Mucosa of descending colon (tissue), 3 donors: ENCODE measurements at regions not wholly inside any gene's neighbourhood (a gene's known extent, or its start where the extent isn't known, plus 50 kb on each side); places are given as distances from the start of the nearest gene placed in this dataset.

Experiments
- ATAC-seq: fragments of 200-7000 bp; cut with Tn5 transposase; one replicate; pipeline ENCODE4 v1.9.1; 2020; ENCODE audit warnings: mild to moderate bottlenecking, moderate library complexity
- DNase-seq, 3 donors: peaks; one replicate each; pipeline ENCODE4 v3.0.0-alpha.2; 2020
- H3K36me3 ChIP-seq: fragments of 200-600 bp; one replicate; pipeline ENCODE4 v1.8.0; 2021; ENCODE audit warnings: low read depth, mild to moderate bottlenecking
- H3K4me1 ChIP-seq: fragments of 200-600 bp; one replicate; pipeline ENCODE4 v1.8.0; 2021; ENCODE audit warnings: low read depth, mild to moderate bottlenecking
- H3K4me3 ChIP-seq: fragments of 200-600 bp; one replicate; pipeline ENCODE4 v1.8.0; 2021; ENCODE audit warnings: mild to moderate bottlenecking
- H3K9me3 ChIP-seq: fragments of 200-600 bp; one replicate; pipeline ENCODE4 v1.8.0; 2021; ENCODE audit warnings: mild to moderate bottlenecking
- CTCF ChIP-seq: fragments of 200-600 bp; IDR thresholded peaks from one replicate; pipeline ENCODE4 v1.8.0; 2022; ENCODE audit warnings: antibody characterized with exemption, mild to moderate bottlenecking
- intact Hi-C, 2 donors: fragments of 100-400 bp; cut with DNase I in 1 of 2; cut with micrococcal nuclease in 1 of 2; formaldehyde crosslinking; loops; one replicate each; pipeline versions ENCODE4 v1.11.0 to v1.11.1; 2022; cut with DNase I, micrococcal nuclease
- donor health status: DM: no; HTN: no; CAD: no; lungs with moderate emphysema.
- donor health status: DM: no; HTN: no; CAD: no.
- donor health status: DM: no; HTN: yes; CAD: no.

GRCh38 chr6:47964969-47965368, 146.0 kb downstream of the PTCHD4 start:
- DNase-seq (no peak), ATAC-seq (no peak)
- H3K4me1 ChIP-seq: no peaks in the 10 kb centered on the region
- intact Hi-C loops: no loop called here
- TF ChIP-seq CTCF: no peak
- no peaks in the 10 kb centered on the region for H3K9me3 ChIP-seq
- H3K4me3 ChIP-seq: no peak overlapping the region
- no peaks in the 10 kb centered on the region for H3K36me3 ChIP-seq

GRCh38 chr6:47952640-47953039, 158.4 kb downstream of the PTCHD4 start:
- Histone ChIP-seq H3K4me3 (no peak overlapping the region), H3K9me3 (no peaks in the 10 kb centered on the region), H3K36me3 (no peaks in the 10 kb centered on the region), H3K4me1 (no peaks in the 10 kb centered on the region)
- no peak for DNase-seq
- no peak for ATAC-seq
- intact Hi-C loops: no loop called here
- TF ChIP-seq CTCF: no peak

GRCh38 chr6:47944846-47945245, 163.0 kb downstream of the OPN5 start:
- no peak for ATAC-seq
- intact Hi-C loops: no loop called here

GRCh38 chr6:47938405-47938804, 156.6 kb downstream of the OPN5 start:
- DNase-seq (no peak), ATAC-seq (no peak)
- intact Hi-C loops: no loop called here
- Histone ChIP-seq H3K4me1 (no peaks in the 10 kb centered on the region), H3K36me3 (no peaks in the 10 kb centered on the region), H3K4me3 (no peak overlapping the region), H3K9me3 (no peaks in the 10 kb centered on the region)
- TF ChIP-seq CTCF: no peak

More at GRCh38 chr6:47944846-47945245, 163.0 kb downstream of the OPN5 start:
- no peak for DNase-seq
- Histone ChIP-seq H3K9me3 (no peaks in the 10 kb centered on the region), H3K4me3 (no peak overlapping the region), H3K36me3 (no peaks in the 10 kb centered on the region), H3K4me1 (no peaks in the 10 kb centered on the region)
- no peak for TF ChIP-seq CTCF

- no peak for DNase-seq
- Histone ChIP-seq H3K9me3 (no peaks in the 10 kb centered on the region), H3K36me3 (no peaks in the 10 kb centered on the region), H3K4me1 (no peaks in the 10 kb centered on the region), H3K4me3 (no peak overlapping the region)
- TF ChIP-seq CTCF: no peak
- intact Hi-C loops: no loop called here
- ATAC-seq: no peak
These were observed 155.0 kb downstream of the OPN5 start for GRCh38 chr6:47936820-47937219.

- DNase-seq: no peak
- no peak for TF ChIP-seq CTCF
- no peak for ATAC-seq
- intact Hi-C loops: no loop called here
- no peaks in the 10 kb centered on the region for H3K4me1 ChIP-seq
- no peak overlapping the region for H3K4me3 ChIP-seq
- no peaks in the 10 kb centered on the region for H3K36me3 ChIP-seq
- no peaks in the 10 kb centered on the region for H3K9me3 ChIP-seq
These were observed 152.2 kb downstream of the OPN5 start for GRCh38 chr6:47934023-47934422.
